ENCODE measurements at regions not wholly inside any gene's neighbourhood (a gene's known extent, or its start where the extent isn't known, plus 50 kb on each side); places are given as distances from the start of the nearest gene placed in this dataset.
A peak's percentile ranks its signal among the peaks of the same experiment; 100 is the strongest.
"Not testable (repeated sequence)": the region's sequence is repeated elsewhere in the genome, so short reads cannot be mapped to it uniquely, and the experiment has no call there.

DNA sequence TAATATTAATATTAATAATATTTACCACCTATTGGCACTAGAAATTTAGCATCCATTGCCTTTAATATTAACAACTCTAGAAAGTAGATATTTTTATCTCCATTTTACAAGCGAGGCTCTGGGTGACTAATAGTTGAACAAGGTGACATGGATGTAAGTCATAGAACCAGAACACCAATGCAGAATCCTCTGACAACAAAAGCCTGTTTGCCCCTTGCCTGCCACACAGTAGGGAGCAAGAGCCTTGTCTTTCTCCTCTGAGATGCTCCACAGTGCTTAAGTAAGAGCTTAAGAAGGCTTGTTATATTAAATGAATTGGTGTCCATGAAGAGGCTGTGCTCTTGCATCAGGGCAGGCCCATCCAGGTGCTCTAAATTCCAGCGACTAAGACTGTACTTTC is 51.2 kb upstream of the LBX1 start:
- DNase-seq (ENCODE audit: extremely low read depth, low read depth), result no peak

DNA sequence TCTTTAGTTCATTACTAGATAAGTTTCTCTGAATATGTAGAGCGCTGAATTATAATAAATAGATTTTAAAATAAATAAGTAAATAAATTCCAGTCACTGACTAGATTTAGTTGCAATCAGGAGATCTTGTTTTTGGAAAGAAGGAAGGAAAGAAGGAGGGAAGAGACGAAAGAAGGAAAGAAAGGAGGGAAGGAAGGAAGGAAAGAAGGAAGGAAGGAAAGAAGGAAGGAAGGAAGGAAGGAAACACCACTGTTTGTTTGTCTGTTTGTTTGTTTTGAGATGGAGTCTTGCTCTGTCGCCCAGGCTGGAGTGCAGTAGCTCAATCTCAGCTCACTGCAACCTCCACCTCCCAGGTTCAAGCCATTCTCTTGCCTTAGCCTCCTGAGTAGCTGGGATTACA is 51.7 kb upstream of the LBX1 start:
- not testable (repeated sequence) for DNase-seq (ENCODE audit: extremely low read depth, low read depth)

DNA sequence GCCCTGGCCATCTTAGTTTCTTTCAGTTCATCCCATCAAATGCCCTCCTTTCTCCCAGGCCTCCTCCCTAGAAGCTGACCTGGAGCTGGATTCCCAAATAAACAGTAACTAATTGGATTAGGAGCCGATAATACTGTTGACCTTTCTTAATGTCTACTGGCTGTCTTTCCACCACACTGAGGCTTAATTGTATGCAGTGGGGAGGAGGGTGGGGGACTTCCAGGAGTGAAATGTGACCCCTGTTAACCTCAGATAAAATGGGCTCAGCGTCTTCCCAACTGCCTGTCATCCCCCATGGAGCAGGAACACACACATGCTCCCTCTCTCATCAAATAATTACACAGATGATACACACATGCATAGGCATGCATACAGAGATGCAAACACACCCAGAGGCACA is 53.7 kb upstream of the LBX1 start:
- no peak for DNase-seq (ENCODE audit: extremely low read depth, low read depth)

DNA sequence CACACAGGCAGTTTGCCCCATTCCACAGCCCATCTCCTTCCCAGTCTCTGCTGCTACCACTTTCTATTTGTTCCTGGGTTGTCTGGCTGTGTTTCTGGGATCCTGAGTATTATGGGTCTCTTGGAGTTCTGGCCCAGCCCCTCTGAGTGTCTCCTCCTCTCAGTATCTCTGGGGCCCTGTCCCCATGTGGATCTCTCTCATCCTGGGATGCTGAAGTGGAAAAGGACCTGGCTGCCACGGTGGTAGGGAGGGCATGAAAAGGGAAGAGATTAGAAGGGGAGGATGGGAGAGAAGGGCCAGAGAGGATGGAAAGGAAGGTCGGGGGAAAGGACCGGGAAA is 54.5 kb upstream of the LBX1 start:
- DNase-seq (ENCODE audit: extremely low read depth, low read depth), result no peak

DNA sequence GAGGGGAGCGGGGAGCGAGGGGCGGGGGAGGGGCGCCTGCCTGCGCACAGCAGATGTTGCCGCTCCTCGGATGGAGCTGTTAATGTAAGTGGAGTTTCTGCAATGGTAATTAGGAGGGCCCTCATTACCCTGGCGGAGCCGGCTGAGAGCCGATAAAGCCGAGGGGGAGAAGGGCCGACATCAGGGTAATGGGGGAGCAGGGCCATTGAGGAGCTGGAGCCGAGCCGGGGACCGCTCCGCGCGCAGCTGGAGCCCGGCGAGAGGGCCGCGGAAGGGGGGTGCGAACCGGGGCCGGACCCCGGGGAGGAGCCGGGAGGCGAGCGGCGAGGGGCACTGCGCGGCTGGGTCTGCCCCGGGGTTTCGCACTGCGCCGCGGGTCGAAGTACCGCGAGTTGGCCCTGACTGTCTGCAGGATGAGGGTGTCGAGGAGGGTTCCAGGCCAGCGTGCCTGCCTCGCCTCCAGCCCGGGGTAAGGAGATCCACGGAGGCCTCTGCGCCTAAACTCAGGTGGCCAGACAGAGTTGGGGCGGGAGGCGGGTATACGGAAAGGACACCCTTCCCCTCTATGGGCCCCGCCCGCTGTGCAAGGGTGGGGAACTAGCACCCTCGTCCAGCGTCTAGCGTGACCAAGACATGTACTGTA is 55.0 kb upstream of the LBX1 start:
- no peak for DNase-seq (ENCODE audit: extremely low read depth, low read depth)

DNA sequence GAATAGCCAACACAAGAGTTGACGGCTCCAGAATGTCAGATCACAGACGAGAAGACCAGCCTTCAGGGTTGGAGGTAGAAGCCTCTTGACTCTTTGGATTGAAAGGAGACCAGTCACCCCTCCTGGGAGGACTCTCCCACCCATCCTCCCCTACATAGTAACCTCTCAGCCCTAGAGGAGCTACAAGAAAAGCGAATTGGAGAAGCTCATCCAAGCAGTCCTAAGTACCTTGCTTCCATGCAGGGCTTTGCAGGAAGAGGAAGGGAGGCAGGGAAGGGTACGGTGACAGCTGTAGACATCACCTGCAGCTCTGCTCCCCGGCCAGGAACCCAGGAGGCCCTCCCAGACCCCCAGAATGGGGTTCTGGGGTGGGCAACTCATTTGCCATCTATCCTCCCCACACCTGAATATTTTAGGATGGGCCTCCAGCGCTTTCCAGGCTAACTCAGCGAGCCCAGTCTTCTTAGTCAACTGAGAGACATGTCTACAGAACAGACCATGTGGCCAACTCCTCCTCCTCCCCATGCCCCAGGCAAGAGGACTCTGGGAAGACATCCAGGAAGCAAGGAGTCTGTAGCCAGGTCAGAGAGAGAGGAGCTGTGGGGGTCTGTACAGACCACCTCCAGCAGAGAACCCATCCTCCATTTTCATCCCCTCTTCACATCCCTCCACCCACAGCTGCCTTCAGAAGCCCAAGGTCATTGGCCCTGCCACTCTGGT is 55.6 kb upstream of the LBX1 start:
- no peak for DNase-seq (ENCODE audit: extremely low read depth, low read depth)

DNA sequence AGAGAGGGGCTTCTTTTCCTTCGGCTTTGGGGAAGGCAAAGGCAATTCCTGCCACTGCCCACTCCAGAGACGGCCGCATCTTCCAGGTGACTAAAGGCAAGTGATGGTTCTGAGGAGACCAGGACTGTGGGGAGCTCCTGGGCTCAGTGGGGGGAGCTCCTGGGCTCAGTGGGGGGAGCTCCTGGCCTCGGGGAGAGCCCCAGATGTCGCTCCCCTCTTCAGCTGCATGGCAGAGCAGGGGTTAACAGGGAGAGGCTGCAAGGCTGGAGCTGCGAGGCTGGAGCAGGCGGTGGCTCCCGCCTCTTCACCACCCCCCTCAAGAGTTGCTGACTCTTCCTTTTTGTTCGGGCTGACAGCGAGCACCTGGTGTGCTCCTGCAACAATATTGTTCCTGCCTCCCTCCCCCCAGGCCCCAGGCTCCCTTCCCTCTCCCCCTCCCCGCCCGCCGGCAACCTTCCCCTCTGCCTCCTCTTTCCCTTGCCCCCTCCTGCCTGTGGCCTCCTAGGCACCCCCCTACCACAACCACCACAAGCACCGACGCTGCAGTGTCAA is 56.3 kb upstream of the LBX1 start:
- DNase-seq (ENCODE audit: extremely low read depth, low read depth), result no peak

DNA sequence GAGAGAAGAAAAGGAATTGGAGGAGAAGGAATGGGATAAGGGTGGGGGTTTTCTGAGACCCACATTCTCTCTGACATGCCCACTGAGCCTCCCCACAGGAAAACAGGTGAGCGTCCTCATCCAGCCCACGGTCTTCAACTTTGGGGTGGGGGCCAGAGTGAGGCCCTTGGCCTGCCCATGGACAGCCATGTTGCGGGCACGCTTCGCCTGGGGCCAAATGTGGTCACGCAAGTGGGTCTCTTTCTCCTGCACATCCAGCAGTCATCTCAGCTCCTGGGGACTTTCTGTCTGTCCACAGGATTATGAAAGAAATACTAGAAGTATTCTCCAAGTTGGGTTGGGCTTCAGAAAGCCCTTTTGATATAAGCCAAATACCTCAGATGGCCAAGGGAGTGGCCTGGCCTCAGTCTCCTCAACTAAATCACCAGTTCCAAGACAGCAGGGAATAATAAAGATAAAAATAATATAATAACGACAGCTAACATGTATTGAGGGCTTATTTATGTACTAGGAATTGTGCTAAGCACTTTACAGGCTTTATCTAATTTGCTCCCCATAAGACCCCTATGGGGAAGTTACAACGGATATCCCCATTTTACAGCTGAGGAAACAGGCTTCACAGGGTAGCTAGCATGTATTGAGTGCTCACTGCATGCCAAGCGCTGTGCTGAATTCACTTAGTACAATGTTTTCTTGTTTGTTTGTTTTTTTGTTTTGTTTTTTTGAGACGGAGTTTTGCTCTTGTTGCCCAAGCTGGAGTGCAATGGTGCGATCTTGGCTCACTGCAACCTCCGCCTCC is 57.2 kb upstream of the LBX1 start:
- DNase-seq (ENCODE audit: extremely low read depth, low read depth), result no peak

DNA sequence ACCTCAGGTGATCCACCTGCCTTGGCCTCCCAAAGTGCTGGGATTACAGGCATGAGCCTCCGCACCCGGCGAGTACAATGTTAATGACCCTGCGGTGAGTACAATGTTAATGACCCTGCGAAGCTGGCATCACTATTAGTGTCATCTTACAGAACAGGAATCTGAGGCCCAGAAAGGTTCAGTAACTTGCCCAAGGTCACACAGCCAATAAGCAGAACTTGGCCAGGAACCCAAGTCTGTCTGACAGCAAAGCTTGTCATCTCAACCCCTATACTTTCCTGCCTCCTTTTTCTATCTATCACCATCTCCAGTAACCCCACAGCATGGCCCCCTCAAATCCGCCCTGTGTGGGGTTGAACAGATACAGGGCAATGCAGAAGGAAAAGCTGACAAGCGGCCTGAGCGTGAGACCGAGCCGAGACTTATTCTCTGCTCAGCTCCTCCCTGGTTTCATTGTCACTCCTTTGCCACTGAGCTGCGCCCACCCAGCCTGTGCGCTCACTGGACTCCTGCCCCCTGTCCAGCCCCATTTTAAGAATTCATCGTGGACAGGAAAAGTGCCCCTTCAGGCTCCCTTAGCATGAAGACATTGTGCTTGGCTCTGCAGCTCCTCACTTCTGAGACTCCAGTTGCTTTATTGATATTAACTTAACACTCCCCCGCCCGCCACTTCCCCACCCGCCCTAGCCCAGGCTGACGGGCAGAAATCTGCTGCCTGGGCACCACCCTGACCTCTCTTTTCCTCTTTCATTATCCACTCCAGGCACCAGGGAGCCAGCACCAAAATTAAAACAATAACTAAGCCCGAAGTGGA is 58.1 kb upstream of the LBX1 start:
- DNase-seq (ENCODE audit: extremely low read depth, low read depth), result no peak

DNA sequence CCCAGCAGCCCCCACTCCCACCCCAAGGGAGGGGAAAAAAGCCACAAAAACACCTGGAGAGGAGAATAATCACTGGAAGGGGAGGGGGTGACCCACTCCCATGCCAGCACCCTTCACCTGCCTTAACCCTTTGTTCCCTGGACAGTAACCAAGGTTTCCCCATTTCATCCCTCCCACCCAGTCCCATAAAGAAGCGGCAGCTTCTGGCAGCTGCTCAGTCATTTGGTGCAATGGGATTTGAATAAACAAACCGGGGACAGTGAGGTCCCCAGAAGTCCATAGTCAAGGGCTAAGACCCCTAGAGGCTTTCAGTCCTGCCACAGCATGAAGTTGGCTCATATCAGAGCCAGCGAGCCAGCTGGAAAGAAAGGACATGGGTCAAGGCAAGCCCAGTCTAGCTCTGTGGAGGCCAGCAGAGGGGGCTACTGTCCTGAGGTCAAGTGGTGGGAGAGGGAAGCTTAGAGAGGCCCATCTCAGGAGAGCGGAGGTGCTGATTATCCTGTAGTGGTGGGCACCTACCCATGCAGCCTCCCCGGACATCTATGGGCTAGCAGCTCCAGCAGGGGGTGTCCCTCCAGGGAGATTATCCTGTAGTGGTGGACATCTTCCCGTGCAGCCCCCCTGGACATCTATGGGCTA is 58.9 kb upstream of the LBX1 start:
- peak; percentile 14 for DNase-seq (ENCODE audit: extremely low read depth, low read depth)

DNA sequence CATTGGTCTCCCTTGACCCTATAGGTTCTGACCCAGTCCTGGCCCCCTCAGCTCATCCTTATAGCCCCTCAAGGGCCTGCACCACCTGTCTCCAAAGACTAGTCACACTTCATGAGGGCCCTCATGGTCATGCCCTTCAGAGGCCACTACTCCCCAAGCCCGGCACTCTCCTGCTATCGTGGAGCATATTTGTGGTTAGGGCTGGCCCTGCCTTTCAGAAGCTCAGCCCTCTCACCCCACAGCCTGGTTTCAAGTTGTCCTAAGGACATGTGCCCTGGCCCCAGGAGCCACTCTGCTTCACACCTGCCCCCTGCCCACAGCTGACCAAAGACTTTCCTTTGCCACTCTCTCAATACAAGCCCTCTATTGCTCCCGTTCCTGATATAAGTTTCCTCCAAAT is 60.3 kb upstream of the LBX1 start:
- DNase-seq (ENCODE audit: extremely low read depth, low read depth), result no peak

DNA sequence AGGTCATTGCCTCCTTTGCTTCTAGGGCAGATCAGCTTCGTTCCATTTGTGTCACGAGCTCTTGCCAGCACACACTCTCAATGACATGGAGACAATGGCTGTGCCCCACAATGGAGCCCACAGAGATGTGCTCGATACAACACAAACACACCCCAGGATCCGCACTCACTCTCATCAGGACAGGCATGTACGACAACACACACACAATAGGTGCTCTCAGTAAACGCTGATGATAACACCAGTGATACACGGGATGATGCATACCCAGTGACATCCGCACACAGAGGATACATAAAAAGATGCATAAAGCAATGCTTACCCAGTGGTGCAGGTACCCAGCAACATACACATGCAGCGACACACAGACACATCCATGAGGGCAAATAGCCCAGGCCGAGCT is 61.2 kb upstream of the LBX1 start:
- DNase-seq (ENCODE audit: extremely low read depth, low read depth), result no peak

DNA sequence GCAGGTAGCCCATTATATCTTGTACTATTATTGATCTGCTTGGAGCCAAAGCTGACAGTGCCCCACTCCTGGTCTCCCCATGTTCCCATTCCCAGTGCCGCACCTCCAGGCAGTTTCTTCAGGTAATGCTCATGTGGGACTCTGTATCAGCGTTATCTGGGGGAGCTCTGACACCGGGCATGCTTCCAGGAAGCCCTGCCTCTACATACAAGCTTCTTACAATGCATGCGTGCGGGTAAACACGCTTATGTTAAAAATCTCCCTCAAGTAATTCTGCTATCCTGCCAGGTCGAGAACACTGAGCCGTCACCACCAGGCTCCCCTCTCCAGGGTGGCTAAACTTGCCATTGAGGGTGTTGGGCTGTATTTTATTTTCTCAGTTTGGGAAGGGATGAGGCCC is 61.6 kb upstream of the LBX1 start:
- no peak for DNase-seq (ENCODE audit: extremely low read depth, low read depth)

DNA sequence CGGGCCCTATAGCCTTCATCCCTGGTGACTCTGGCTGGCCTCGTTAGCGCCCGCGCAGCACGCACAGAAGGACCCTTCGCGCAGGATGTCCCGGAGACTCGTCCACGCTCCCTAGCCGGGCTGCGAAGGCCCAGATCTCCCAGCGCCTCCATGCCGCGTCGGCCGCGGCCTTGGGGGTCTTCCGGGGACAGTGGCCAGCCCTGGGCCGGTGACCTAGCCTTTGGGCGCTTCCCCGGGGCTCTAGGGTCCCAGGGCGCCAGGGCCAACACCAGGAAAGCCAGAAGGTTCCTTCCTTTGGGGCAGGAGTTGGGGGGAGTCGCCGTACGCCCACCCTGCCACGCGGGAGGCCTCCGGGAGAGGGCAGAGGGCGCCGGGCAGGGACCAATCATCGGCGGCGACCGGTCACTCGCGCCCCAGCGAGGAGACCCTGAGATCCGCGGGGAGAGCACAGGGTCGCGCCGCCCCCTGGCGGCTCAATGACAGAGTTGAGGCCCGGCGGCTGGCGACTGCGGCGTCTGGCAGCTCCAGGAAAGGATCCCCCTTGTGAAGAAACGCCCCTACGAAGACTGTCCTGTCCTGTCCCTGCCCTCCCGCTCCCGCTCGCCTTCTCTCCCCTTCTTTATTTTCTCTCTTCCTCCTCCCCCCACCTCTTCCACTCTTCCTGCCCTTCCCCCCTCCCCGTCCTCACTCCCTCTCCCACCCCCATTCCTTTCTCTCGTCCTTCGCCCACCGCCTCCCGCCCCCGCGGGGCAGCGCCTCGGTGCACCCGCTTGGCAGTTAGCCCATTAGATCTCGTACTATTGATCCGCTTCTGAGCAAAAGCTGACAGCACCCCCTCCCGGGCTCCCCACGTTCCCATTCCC is 62.3 kb upstream of the LBX1 start:
- DNase-seq (ENCODE audit: extremely low read depth, low read depth), result peak; percentile 31

DNA sequence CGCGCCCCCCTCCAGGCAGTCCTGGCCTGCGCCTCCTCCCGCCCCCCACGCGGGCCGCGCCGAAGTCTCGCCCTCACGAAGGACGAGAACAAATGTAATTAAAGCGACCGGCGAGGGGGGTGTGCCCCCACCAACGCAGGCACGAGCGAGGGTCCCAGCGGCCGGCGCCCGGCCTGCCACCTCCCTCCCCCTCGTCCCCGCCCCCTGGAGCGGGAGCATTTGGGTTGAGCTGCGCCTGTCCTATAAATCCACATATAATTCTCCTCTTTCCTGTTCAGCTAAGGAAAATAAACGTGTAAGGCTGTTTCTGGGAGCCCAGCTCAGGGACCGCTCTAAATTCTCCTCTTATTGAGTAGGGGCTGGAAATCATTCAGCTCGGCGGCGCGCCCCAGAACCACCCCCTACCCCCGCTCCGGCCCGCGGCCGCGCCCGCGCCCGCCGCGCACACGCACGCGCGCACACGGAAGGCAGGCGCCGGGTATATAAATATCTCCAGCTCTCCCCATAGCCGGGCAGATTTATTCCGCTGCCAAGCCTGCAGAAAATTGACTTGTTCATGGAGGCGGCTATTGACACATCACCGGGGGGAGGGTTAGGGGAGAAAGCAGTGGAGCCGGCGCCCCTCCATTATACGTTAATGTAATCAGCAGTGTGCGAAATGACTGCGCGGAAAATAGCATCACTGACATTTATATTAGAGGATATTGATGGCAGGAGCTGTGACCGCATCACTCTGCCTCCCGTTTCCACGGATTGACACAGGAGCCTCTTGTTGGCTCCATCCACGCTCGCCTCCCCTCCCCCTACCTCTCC is 61.6 kb upstream of the BTRC start:
- no peak for DNase-seq (ENCODE audit: extremely low read depth, low read depth)

DNA sequence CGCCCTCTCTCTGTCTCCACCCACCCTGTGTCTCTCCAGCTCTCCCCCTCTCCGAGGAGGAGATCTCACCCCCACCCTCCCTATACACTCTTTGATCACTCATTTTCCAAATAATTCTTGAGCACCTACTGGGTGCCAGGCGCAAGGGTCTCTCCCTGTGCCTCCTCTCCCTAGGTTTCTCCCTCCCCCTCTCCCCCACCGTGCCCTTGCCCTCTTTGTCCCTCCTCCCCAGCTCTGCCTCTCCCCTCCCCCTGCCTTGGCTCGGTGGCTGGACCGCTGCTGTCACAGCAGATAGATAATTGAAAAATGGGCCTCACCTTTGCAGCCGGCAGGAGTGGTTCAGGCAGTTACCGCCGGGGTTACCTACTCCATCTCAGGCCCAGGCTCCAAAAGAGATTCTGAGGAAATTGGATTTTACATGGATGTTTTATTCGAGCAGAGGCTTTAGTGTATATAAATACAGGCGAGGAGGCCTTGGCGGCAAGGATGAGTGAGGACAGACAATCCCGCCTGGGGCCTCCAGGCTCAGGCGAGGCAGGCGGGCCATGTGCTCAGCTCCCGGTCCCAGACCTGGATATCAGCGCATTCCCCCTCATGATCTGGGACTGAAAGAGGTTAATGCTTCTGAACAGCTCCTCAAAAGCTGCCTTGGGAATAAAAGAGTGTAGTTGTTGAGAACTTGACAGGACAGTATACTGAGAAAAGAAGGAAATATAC is 60.8 kb upstream of the BTRC start:
- no peak for DNase-seq (ENCODE audit: extremely low read depth, low read depth)

DNA sequence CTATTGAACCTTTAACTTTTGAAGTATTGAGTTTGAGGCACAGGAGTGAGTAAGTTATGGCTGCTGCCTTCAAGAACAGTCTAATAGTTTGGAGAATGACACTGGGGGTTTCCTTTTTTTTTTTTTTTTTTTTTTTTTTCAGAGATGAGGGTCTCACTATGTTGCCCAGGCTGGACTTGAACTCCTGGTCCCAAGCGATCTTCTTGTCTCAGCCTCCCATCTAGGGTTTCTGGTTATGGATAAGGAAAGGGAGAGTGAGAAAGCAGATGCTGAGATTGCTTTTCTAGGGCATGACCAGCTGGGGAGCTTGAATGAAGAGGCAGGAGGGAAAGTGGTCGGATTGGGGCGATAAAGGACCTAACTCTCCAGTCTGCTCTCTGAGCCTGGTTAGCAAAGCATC is 59.9 kb upstream of the BTRC start:
- DNase-seq (ENCODE audit: extremely low read depth, low read depth), result no peak

DNA sequence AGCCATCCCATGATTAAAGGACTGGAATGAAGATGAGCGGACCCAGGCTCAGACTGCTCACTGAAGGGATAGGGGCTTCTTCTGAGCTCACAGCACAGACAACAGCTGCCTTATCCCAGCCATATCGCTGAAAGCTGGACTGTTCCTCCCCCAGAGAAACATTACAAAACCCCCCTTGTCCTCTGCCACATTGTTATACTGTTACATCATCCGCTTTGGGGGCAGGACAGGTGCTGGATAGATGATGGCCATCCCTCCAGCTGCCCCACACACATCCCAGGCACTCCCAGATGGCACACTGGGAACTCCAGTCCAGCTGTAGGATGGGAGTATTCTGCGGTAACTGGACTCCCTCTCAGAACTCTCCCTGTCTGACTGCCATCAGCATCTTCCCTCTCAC is 58.7 kb upstream of the BTRC start:
- no peak for DNase-seq (ENCODE audit: extremely low read depth, low read depth)

All from NCI-H460 (cell line).